SK-N-SH (cell line): ENCODE measurements at regions not wholly inside any gene's neighbourhood (a gene's known extent, or its start where the extent isn't known, plus 50 kb on each side); places are given as distances from the start of the nearest gene placed in this dataset.

Experiments used
- CHD2 ChIP-seq: fragments of 150-350 bp; IDR thresholded peaks from 2 replicates; pipeline ENCODE4 v1.6.1; 2018; ENCODE audit warnings: low read length; ENCODE audit not compliant: partially characterized antibody
- CTCF ChIP-seq: fragments of 200-600 bp; sonication (generic); IDR thresholded peaks from 2 replicates; pipeline ENCODE4 v1.6.1; 2017; ENCODE audit warnings: antibody characterized with exemption, mild to moderate bottlenecking, moderate library complexity
- EP300 ChIP-seq, 2 experiments: IDR thresholded peaks; 2 replicates each; pipeline versions ENCODE4 v1.4.0 to v1.6.1; 2012; ENCODE audit warnings: borderline replicate concordance in 1 of 2, low read depth in 1 of 2, low read length in 1 of 2
- GABPA ChIP-seq: IDR thresholded peaks from 2 replicates; pipeline ENCODE4 v1.4.0; 2012; ENCODE audit warnings: low read depth, mild to moderate bottlenecking
- GATA2 ChIP-seq: sonication (generic); formaldehyde crosslinking; IDR thresholded peaks from 2 replicates; pipeline ENCODE4 v1.5.0; 2020; ENCODE audit warnings: mild to moderate bottlenecking, missing genetic modification reagents
- MAX ChIP-seq: IDR thresholded peaks from 2 replicates; pipeline ENCODE4 v1.4.0; 2012; ENCODE audit warnings: low read depth
- MEF2A ChIP-seq: IDR thresholded peaks from 2 replicates; pipeline ENCODE4 v1.4.0; 2012; ENCODE audit warnings: low read depth, borderline replicate concordance
- MXI1 ChIP-seq: IDR thresholded peaks from 2 replicates; pipeline ENCODE4 v1.6.1; 2012; ENCODE audit warnings: mild to moderate bottlenecking, low read depth, low read length, improper control_type of control experiment
- NFIC ChIP-seq: IDR thresholded peaks from 2 replicates; pipeline ENCODE4 v1.4.0; 2012; ENCODE audit warnings: borderline replicate concordance
- POLR2AphosphoS5 ChIP-seq: IDR thresholded peaks from 2 replicates; pipeline ENCODE4 v1.6.1; 2012; ENCODE audit warnings: low read depth, low read length
- RAD21 ChIP-seq: IDR thresholded peaks from 2 replicates; pipeline ENCODE4 v1.6.1; 2012; ENCODE audit warnings: mild to moderate bottlenecking, low read length
- TAF1 ChIP-seq: IDR thresholded peaks from 2 replicates; pipeline ENCODE4 v1.6.1; 2012; ENCODE audit warnings: low read depth, mild to moderate bottlenecking, low read length, moderate library complexity, borderline replicate concordance
- ZBTB33 ChIP-seq: IDR thresholded peaks from 2 replicates; pipeline ENCODE4 v1.4.0; 2012; ENCODE audit warnings: low read depth, borderline replicate concordance

- TF ChIP-seq CTCF = no peak
- no peak for TF ChIP-seq ZBTB33
- no peak for TF ChIP-seq TAF1
- no peak for TF ChIP-seq RAD21
- no peak for TF ChIP-seq NFIC
- no peak for TF ChIP-seq EP300 (IDR thresholded peaks at IDR 0.05; ENCODE audit: borderline replicate concordance in 1 of 2, low read depth in 1 of 2, low read length in 1 of 2)
- no peak for TF ChIP-seq POLR2AphosphoS5
- no peak for TF ChIP-seq MXI1
- TF ChIP-seq MAX = no peak
- TF ChIP-seq CHD2 = no peak
- no peak for TF ChIP-seq GABPA
- no peak for TF ChIP-seq GATA2 (CRISPR knock-in tag)
- no peak for TF ChIP-seq MEF2A
Observed at GRCh38 chrX:9370893-9371292, 94.0 kb upstream of the TBL1X start.
